GM21447 (cell line): ENCODE measurements at regions not wholly inside any gene's neighbourhood (a gene's known extent, or its start where the extent isn't known, plus 50 kb on each side); places are given as distances from the start of the nearest gene placed in this dataset.
"Not testable (repeated sequence)": the region's sequence is repeated elsewhere in the genome, so short reads cannot be mapped to it uniquely, and the experiment has no call there.

Experiments used
- ATAC-seq: cut with Tn5 transposase; IDR thresholded peaks from one replicate; pipeline ENCODE4 v1.9.1; 2021; ENCODE audit not compliant: unreplicated experiment

DNA sequence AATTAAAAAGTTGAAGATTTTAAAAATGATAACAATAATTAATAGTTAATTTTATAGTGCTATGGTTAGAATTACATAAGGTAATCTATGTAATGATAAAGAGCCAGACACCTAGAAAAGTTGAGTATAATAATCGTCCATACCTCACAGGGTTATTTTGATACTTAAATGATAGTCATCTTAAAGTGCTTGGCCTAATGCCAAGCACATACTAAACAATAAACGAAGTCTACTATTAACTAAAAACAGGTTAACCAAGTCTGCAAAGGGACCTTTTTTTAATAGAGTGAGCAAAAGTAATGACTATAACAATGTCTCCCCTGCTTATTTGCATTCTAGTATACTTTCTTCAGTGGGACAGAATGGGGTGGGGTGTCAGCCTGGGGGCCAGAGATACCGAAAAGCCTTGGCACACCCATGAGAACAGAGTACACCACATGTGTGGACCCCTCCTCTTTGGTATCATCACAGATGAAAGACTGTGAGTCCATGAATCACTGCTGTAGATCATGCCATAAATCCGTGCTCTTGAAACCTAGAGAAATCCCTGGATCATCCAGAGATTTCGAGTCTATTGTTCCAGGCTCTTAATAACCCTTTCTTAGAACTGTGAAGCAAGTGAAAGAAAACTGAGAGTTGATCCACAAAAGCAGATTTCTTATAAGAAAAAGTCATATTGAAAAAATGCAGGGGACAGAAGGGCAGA, 249.5 kb downstream of the PRELID2 start:
- no peak for ATAC-seq

DNA sequence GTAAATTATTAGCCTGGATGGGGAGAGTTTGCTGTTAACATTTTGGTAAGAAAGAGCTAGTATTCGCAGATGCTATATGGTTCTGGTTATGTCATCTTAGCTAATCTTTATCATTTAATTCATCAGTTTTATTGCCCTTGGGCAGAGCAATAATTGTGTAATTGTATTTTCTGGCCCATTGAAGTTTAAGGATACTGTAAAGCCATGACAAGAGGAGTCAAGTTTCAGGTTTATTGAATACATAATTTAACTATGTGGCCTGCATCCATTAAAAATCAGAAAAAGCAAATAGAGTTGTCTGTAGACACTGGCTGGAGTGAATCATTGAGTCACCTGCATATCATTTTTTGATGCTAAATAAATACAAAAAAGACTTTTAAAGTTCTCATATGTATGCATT, 255.8 kb downstream of the PRELID2 start:
- ATAC-seq = no peak

DNA sequence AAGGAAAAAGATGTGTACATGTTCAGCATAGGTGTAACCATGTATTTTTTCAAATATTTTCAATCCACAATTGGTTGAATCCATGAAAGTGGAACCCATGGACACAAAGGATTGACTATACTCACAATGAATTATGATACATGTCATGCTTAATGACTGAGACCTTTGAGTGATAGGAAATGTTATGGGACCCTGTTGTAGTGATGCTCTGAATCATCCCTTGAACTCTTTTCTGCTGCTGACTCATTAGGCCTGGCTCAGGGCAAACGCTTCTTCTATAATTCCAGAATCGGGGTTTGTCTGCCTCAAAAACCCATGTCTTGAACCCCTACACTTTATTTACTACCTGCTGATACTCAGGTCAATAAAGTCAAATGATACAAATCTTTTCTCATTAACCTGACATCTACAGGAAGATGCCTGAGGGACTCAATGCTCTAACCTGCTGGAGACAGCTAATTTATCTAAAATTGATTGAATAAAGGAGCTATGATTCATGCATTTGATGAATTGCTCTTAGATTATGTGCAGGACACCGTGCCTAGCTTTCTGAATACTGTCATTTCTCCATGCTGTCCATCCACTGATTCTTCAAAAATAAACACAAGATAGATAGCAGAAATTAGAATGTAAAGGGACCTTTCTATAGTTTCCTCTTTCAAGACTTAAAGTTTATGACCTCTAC, 260.1 kb downstream of the PRELID2 start:
- no peak for ATAC-seq

DNA sequence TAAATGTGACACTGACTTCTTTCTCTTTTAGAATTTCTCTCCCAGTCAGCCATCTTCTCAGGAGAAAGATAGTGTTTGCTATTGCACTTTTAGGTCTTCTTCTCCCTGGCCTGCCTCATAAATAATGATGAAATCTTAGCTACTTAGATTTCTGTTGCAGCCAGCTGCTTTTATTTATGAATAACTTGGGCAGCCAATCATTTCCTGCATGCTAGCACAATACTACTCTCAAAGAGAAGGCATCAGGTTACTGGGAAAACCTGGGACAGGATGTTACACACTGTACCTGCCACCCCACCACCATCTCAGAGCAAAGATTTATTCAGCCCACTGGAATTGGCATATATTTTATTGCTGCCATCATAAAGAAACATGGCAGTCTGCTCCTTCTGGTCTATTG, 266.6 kb downstream of the PRELID2 start:
- no peak for ATAC-seq

DNA sequence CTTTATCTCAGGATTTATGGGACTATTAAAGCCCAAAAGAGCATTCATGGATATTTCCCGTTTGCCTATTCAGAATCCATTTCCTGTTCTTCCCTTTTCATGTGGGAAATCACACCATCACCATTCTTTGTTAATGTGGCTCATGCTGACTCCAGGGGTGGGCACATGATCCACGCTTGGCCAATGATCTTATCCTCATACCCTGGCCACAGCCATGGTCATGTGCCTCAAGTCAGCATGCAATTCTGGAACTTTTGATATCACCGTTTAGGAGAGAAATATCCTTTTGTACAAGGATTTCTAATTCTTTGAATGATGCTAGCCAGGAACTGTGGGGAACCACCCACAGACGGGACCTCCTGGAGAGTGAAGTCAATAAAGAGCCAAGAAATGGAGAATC, 272.2 kb downstream of the PRELID2 start:
- no peak for ATAC-seq

DNA sequence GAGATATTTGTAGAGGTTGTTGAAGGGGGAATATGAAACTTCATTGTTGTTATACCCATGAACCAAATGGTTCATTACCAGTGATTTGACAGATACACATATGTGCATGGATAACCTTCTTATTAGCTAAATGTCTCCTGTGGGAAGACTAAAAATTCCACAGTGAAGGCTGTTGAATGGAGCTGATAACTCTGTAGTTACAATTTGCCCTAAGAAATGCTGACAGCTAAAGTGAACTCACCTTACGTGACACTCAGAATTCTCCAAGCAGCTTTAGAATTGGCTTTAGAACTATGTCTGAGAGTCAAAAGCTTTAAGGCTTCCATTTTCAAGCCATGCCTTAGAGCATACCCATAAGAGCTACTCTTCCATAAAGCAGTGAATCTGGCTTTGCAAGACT, 276.9 kb downstream of the PRELID2 start:
- ATAC-seq = no peak

DNA sequence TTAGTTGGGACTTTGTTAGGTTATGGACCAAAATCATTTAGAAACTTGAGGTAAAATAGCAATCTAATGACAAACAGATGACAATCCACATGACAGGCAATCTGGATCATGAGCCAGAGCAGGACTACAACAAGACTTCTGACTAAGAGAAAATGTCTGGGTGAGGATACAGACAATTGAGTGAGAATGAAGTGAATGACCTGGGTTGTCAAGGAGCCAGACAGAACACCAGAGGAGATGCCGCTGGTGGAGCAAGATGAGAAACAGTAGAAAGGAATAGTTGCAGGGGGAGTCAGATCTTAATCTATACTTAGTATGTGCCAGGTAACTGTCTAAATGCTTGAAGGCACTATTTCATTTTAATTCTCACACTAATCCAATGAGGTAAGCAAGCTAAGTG, 277.8 kb downstream of the PRELID2 start:
- no peak for ATAC-seq

DNA sequence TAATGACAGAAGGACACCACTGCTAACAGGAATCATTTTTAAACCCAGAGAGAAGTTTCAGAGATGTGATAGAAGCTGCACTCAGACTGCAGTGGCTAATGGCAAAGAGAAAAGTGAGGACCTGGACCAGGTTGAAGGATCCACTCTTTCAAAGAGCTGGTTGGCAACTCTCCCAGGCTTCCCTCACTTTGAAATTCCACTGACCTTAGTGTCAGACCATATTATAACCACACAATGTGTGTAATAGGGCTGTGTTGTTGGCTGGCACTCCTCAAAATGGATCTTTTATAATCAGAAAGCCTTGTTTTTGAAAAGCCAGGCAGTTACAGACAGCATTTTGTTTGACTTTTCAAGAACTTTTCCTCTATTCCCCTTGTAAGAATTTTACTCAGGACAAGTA, 280.7 kb downstream of the PRELID2 start:
- ATAC-seq = no peak

DNA sequence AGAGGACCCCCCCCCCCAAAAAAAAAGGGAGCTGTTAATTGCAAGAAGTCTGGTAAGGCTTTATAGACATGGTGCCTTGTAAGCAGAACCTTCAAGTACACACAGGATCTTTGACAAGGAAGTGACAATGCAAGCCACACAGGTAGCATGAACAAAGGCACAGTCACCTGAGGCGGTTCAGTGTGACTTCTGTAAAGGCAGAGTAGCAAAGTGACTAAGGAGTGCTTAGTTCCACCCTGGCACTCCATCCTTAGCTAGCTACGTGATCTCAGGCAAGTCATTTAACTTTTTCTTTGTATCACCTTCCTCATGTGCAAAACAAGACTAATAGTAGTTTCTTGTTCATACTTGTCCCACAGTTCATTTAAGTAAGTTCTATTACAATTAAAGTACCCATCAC, 282.0 kb downstream of the PRELID2 start:
- ATAC-seq = no peak

DNA sequence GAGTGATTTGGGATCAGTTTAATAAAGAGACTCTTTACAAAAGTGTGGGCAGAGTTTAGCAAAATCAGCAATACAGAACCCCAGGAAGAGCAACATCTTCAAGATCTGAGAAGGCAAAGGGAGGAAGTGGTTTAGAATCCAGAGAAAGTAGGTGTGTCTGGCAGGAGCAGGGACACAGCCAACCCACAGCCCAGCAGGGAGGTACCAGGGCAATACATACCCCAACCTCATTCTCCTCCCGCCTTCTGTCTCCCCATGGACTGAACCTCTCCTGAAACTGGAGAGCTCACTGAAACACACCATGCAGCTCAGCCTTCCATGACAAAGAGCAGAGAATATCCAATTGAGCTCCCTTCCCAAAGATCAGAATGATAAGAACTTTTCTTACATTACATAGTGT, 283.4 kb downstream of the PRELID2 start:
- ATAC-seq = no peak

DNA sequence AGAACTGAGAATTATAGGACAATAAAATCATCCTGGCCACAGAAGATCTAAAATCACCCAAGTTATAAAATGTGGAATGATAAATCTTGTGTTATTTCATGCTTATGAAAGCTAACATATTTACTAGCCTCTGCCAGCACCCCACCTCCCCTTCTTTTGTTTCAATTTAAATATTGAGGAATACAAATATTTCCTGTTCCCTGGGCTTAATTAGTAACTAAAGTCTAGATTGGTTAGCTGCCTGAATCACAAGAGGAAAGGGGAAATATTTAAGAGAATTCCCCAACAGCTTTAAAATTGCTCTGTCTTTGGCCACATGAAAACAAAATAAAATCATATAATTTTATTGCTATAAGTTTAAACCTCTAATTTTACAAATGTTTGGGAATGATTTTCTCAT, 287.0 kb downstream of the PRELID2 start:
- no peak for ATAC-seq

DNA sequence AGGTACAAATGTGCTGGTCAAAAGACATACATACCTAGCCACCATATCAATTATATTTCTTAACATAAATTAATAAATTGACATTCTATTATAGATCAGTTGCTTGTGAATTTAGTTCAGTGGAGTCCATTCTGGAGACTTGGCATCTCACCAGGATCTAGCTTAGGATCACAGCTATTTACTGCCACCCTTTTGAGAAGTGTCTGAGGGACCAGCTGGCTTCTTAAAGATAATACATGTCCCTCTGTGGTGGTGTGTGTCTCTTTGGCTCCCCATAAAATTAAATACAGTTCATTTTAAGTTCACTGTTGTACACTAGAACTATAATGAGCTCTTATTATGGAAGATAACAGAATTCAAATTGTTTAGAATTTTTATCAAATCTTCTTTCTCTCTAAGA, 290.7 kb downstream of the PRELID2 start:
- no peak for ATAC-seq

DNA sequence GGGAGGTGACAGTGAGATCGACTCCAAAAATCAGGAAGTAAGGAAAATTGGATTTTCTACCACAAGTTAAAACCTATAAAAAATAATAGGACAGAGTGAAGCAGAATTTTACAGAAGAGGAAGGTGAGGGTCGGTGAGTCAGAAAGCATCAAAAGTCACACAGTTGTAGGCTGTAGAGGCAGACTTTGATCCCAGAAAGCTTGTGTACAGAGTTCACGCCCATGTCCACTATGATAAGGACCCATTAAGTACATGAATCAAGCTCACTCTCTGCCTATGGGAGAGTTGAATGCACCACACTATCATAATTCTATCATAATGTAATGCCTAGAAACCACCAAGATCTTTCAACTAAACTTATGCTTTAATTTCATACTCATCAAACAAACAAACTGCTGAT, 291.2 kb downstream of the PRELID2 start:
- ATAC-seq = no peak

DNA sequence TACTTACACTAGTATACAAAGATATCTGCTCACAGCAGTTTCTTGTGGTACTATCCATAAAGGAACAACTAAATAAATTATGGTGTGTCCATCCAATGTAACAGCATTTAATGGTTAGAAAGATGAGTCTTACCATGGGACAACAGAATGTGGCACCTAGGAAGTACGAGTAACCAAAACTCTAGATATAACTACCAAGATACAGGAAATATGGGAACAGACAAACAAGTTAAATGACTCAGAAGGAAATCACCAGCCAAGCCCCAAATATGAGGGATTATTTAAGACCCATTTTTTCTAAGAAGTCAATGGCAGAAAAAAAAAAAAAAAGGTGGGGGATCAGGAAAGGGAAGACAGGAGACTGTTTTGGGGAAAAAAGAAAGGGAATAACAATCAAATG, 294.8 kb downstream of the PRELID2 start:
- ATAC-seq = no peak

DNA sequence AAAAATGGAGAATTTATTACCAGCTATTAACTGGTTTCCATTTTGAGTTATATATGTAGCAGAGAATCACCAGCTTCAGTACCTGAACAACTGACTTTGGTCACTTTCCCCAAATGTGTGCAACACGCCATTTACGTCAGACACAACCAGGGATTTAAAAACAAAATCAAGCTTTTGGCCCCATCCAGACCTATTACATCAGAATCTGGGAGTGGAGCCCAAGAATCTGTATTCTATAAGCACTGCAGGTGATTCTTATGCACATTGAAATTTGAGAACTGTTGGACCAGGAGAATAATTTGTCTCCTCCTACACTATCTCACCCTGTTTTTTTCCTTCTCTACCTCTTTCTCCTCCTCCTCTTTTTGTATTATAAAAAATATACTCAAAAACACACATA, 295.9 kb downstream of the PRELID2 start:
- no peak for ATAC-seq

DNA sequence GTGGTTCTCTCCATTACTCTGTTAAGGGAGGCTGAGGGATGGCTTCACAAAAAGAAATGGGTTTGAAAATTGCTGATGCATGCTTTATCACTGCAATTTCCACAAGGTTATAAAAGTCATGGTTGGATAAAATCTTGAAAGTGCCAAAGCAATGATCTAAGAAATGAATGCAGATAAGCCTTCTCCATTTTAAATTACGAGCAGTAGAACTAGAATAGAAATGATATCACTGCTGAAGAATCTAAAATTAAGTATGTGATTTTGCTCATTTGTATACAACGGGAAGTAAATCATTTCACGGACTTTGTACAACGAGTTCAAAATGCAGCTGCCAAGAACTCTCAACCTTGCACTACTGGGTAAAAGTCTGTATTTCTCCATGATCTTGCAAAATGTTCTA, 299.0 kb downstream of the PRELID2 start:
- ATAC-seq = no peak

DNA sequence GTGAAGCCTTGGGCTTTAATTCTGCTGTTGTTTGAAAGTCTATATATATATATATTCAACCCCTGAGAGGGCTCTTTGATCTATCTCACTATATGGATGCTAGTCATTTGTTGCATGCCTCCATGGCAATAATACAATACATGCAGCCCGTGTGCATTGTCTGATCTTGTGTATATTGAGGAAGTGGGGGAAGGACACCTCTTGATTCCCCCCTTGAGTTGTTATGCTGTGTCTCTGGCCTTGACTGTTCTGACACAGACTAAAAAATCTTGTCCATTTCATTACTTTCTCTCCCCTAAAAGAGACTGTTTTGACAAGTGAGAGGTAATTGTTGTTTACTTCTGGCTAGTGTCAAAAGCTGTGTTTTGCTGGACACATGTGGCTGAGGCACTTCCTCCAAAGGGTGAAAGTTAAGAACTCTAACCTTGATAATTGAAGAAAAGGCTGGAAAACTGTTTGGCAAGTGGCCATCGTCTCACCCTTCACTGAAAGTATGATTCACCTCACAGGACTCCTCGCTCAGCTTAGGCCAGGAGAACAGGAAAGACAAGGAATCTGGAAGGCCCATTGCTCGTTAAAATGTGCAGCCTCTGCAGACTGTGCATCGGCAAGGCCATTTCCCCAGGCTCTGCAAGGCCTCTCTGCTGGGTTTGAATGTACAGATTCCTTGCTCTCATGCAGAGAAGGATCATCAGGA, 304.0 kb downstream of the PRELID2 start:
- ATAC-seq = no peak

DNA sequence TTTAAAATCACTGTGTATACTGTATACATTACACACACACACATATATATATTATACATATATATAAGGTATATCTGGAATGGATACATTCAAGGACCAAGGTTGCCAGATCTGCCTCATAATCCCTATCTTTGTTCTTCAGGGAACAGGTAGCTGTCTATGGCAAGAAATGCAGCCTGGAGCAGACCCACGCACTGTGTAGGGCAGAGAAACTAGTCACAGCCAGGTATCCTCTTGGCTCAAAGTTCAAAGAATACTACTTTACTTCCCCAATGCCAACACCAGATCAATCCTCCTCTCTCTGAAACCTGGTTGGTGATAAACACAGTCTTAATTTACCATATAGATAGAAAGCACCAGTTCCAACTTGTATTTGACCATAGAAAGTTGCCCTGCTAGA, 313.6 kb downstream of the PRELID2 start:
- no peak for ATAC-seq

DNA sequence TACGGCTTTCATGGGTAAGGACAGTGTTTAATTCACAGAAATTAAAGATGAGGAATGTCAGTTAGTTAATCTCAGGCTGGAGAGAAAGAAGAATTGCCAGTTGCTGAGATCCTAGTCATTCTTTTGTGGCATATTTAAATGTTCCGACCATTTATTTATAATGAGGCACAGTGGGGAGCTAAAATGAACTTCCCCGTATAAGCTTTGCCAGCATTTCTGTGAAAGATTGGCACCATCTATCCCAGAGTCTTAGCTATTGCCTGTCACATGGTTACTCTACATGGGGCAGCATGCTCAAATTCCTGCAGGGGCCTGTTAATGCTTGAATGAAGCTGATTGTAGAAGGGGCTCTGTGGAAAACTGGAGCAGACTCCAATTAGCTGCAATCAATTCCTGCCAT, 314.1 kb downstream of the PRELID2 start:
- ATAC-seq = no peak

DNA sequence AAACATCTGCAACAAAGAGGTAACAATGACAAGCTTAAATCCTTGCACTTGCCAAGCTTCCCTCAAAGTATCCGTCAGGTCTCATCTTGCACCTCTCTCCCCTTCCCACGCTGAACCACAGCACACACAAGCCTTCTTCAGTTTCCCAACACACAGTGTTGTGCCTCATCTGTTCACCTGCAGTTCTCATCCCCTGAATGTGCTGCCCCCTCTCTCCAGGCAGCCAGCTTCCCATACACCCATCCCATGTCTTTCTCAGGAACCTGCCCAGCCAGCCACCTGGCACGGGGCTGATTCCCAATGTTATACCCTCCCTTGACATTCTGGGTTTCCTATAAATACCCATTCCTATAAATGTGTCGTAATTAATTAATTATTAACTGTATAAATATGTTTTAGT, 314.8 kb downstream of the PRELID2 start:
- no peak for ATAC-seq

DNA sequence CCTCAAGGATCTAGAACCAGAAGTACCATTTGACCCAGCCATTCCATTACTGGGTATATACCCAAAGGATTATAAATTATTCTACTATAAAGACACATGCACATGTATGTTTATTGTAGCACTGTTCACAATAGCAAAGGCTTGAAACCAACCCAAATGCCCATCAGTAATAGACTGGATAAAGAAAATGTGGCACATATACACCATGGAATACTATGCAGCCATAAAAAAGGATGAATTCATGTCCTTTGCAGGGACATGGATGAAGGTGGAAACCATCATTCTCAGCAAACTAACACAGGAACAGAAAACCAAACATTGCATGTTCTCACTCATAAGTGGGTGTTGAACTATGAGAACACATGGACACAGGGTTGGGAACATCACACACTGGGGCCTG, 317.6 kb downstream of the PRELID2 start:
- ATAC-seq = not testable (repeated sequence)

DNA sequence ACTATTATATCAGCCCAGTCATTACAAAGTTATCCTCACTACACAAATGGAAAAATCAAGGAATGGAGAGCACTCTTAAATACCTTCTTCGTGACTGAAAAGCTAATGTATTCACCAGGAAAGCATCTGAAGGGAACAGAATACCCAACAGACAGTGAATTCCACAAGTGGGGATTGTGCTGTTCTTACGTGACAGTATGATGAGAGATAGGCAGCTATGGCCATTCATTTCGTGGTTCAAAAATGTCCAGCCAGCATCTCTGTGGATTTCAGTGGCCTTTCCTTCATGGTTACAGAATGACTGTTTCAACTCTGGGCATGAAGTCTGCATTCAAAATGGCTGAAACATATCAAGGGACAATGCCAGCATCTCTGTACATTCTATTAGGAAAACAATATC, 323.8 kb downstream of the PRELID2 start:
- ATAC-seq = no peak
